ENCODE measurements at regions not wholly inside any gene's neighbourhood (a gene's known extent, or its start where the extent isn't known, plus 50 kb on each side); places are given as distances from the start of the nearest gene placed in this dataset.
"Not testable (repeated sequence)": the region's sequence is repeated elsewhere in the genome, so short reads cannot be mapped to it uniquely, and the experiment has no call there.

GRCh38 chr9:19927560-19927959, 138.7 kb upstream of the SLC24A2 start:
- no peak overlapping the region for H3K27ac Mint-ChIP-seq
- peaks cover 25% of the 10 kb centered on the region for H3K4me1 Mint-ChIP-seq

GRCh38 chr9:19926774-19927173, 137.9 kb upstream of the SLC24A2 start:
- Mint-ChIP-seq H3K4me1 (peaks cover 25% of the 10 kb centered on the region), H3K27me3 (peaks cover 10% of the 10 kb centered on the region), H3K9me3 (no peaks in the 10 kb centered on the region), H3K4me3 (no peak overlapping the region), H3K27ac (no peak overlapping the region), H3K36me3 (ENCODE audit: low read depth) (no peaks in the 10 kb centered on the region)
- peak; percentile 54 for DNase-seq
- intact Hi-C loops (cut with micrococcal nuclease) = loop anchor here (1.0 to 10.0 kb wide), 14 partner anchors 50 to 1185 kb away; no protein-coding TSS in a partner anchor

More at GRCh38 chr9:19927560-19927959, 138.7 kb upstream of the SLC24A2 start:
- Mint-ChIP-seq H3K4me3 (no peak overlapping the region), H3K9me3 (no peaks in the 10 kb centered on the region), H3K27me3 (peaks cover 7% of the 10 kb centered on the region), H3K36me3 (ENCODE audit: low read depth) (no peaks in the 10 kb centered on the region)
- DNase-seq = peak; percentile 55
- intact Hi-C loops (cut with micrococcal nuclease) = loop anchor here (2.0 to 10.0 kb wide), 6 partner anchors 393 to 1000 kb away; no protein-coding TSS in a partner anchor

GRCh38 chr9:19925674-19926503, 137.1 kb upstream of the SLC24A2 start:
- Mint-ChIP-seq H3K27ac (peak overlapping the region; percentile 58), H3K4me3 (peak overlapping the region; percentile 75), H3K36me3 (ENCODE audit: low read depth) (no peaks in the 10 kb centered on the region), H3K9me3 (no peaks in the 10 kb centered on the region), H3K4me1 (peaks cover 25% of the 10 kb centered on the region), H3K27me3 (peaks cover 10% of the 10 kb centered on the region)
- peak; percentile 95 for DNase-seq
- intact Hi-C loops (cut with micrococcal nuclease) = loop anchor here (1.0 to 10.0 kb wide), 14 partner anchors 50 to 1185 kb away; no protein-coding TSS in a partner anchor

GRCh38 chr9:19924080-19924479, 135.2 kb upstream of the SLC24A2 start:
- H3K27me3 Mint-ChIP-seq = peaks cover 16% of the 10 kb centered on the region

GRCh38 chr9:19922476-19923118, 133.8 kb upstream of the SLC24A2 start:
- H3K36me3 Mint-ChIP-seq (ENCODE audit: low read depth) = no peaks in the 10 kb centered on the region
- peaks cover 24% of the 10 kb centered on the region for H3K27me3 Mint-ChIP-seq
- no peak overlapping the region for H3K27ac Mint-ChIP-seq
- DNase-seq = peak; percentile 49
- peaks cover 19% of the 10 kb centered on the region for H3K4me1 Mint-ChIP-seq
- no peak overlapping the region for H3K4me3 Mint-ChIP-seq
- intact Hi-C loops (cut with micrococcal nuclease) = loop anchor here (10.0 kb wide), 2 partner anchors 428 to 582 kb away; no protein-coding TSS in a partner anchor
- no peaks in the 10 kb centered on the region for H3K9me3 Mint-ChIP-seq

More at GRCh38 chr9:19924080-19924479, 135.2 kb upstream of the SLC24A2 start:
- DNase-seq = no peak
- peaks cover 24% of the 10 kb centered on the region for H3K4me1 Mint-ChIP-seq
- H3K27ac Mint-ChIP-seq = no peak overlapping the region
- intact Hi-C loops (cut with micrococcal nuclease) = loop anchor here (10.0 kb wide), 2 partner anchors 429 to 581 kb away; no protein-coding TSS in a partner anchor
- H3K4me3 Mint-ChIP-seq = no peak overlapping the region
- H3K36me3 Mint-ChIP-seq (ENCODE audit: low read depth) = no peaks in the 10 kb centered on the region
- no peaks in the 10 kb centered on the region for H3K9me3 Mint-ChIP-seq

- Mint-ChIP-seq H3K4me3 (no peak overlapping the region), H3K36me3 (ENCODE audit: low read depth) (no peaks in the 10 kb centered on the region), H3K4me1 (peaks cover 6% of the 10 kb centered on the region), H3K27me3 (peaks cover 24% of the 10 kb centered on the region), H3K9me3 (no peaks in the 10 kb centered on the region), H3K27ac (no peak overlapping the region)
- peak; percentile 31 for DNase-seq
- intact Hi-C loops (cut with micrococcal nuclease) = loop anchor here (10.0 kb wide), 2 partner anchors 426 to 584 kb away; no protein-coding TSS in a partner anchor
Observed at GRCh38 chr9:19920401-19920800, 131.6 kb upstream of the SLC24A2 start.

- peaks cover 18% of the 10 kb centered on the region for H3K27me3 Mint-ChIP-seq
- H3K9me3 Mint-ChIP-seq = no peaks in the 10 kb centered on the region
- H3K27ac Mint-ChIP-seq = no peak overlapping the region
- H3K4me1 Mint-ChIP-seq = no peaks in the 10 kb centered on the region
- no peaks in the 10 kb centered on the region for H3K36me3 Mint-ChIP-seq (ENCODE audit: low read depth)
- H3K4me3 Mint-ChIP-seq = no peak overlapping the region
- intact Hi-C loops (cut with micrococcal nuclease) = no loop called here
- peak; percentile 51 for DNase-seq
Observed at GRCh38 chr9:19918630-19919029, 129.8 kb upstream of the SLC24A2 start.

- intact Hi-C loops (cut with micrococcal nuclease) = no loop called here
- H3K27ac Mint-ChIP-seq = no peak overlapping the region
- H3K9me3 Mint-ChIP-seq = no peaks in the 10 kb centered on the region
- peak; percentile 11 for DNase-seq
- no peak overlapping the region for H3K4me3 Mint-ChIP-seq
- H3K4me1 Mint-ChIP-seq = no peaks in the 10 kb centered on the region
- peaks cover 8% of the 10 kb centered on the region for H3K27me3 Mint-ChIP-seq
- no peaks in the 10 kb centered on the region for H3K36me3 Mint-ChIP-seq (ENCODE audit: low read depth)
Observed at GRCh38 chr9:19914044-19914443, 125.2 kb upstream of the SLC24A2 start.

- H3K36me3 Mint-ChIP-seq (ENCODE audit: low read depth) = no peaks in the 10 kb centered on the region
- no peak overlapping the region for H3K4me3 Mint-ChIP-seq
- H3K27ac Mint-ChIP-seq = no peak overlapping the region
- no peaks in the 10 kb centered on the region for H3K9me3 Mint-ChIP-seq
- no peaks in the 10 kb centered on the region for H3K27me3 Mint-ChIP-seq
- intact Hi-C loops (cut with micrococcal nuclease) = no loop called here
- H3K4me1 Mint-ChIP-seq = no peaks in the 10 kb centered on the region
- DNase-seq = no peak
Observed at GRCh38 chr9:19913151-19913550, 124.3 kb upstream of the SLC24A2 start.

- Mint-ChIP-seq H3K4me1 (peaks cover 4% of the 10 kb centered on the region), H3K9me3 (peaks cover 10% of the 10 kb centered on the region), H3K27me3 (peaks cover 10% of the 10 kb centered on the region), H3K27ac (no peak overlapping the region), H3K36me3 (ENCODE audit: low read depth) (no peaks in the 10 kb centered on the region), H3K4me3 (no peak overlapping the region)
- no peak for DNase-seq
- intact Hi-C loops (cut with micrococcal nuclease) = no loop called here
Observed at GRCh38 chr9:19903076-19903475, 114.2 kb upstream of the SLC24A2 start.

GRCh38 chr9:19901586-19901985, 112.7 kb upstream of the SLC24A2 start:
- intact Hi-C loops (cut with micrococcal nuclease) = no loop called here
- Mint-ChIP-seq H3K27me3 (peaks cover 4% of the 10 kb centered on the region), H3K27ac (no peak overlapping the region)

GRCh38 chr9:19896161-19896560, 107.3 kb upstream of the SLC24A2 start:
- intact Hi-C loops (cut with micrococcal nuclease) = no loop called here
- DNase-seq = no peak
- Mint-ChIP-seq H3K9me3 (peaks cover 6% of the 10 kb centered on the region), H3K27ac (no peak overlapping the region), H3K27me3 (peaks cover 5% of the 10 kb centered on the region), H3K4me3 (no peak overlapping the region), H3K36me3 (ENCODE audit: low read depth) (no peaks in the 10 kb centered on the region), H3K4me1 (no peaks in the 10 kb centered on the region)

More at GRCh38 chr9:19901586-19901985, 112.7 kb upstream of the SLC24A2 start:
- no peak for DNase-seq
- Mint-ChIP-seq H3K9me3 (peaks cover 10% of the 10 kb centered on the region), H3K36me3 (ENCODE audit: low read depth) (no peaks in the 10 kb centered on the region), H3K4me3 (no peak overlapping the region), H3K4me1 (peaks cover 4% of the 10 kb centered on the region)

- H3K4me3 Mint-ChIP-seq; H3K36me3 Mint-ChIP-seq (ENCODE audit: low read depth); H3K4me1 Mint-ChIP-seq; H3K27me3 Mint-ChIP-seq; H3K9me3 Mint-ChIP-seq; intact Hi-C loops (cut with micrococcal nuclease); H3K27ac Mint-ChIP-seq: not testable (repeated sequence)
- DNase-seq = peak; percentile 23
Observed at GRCh38 chr9:19895578-19895977, 106.7 kb upstream of the SLC24A2 start.

GRCh38 chr9:19895006-19895405, 106.2 kb upstream of the SLC24A2 start:
- Mint-ChIP-seq H3K36me3 (ENCODE audit: low read depth) (no peaks in the 10 kb centered on the region), H3K4me3 (no peak overlapping the region), H3K4me1 (no peaks in the 10 kb centered on the region), H3K27me3 (peaks cover 5% of the 10 kb centered on the region), H3K9me3 (peaks cover 6% of the 10 kb centered on the region), H3K27ac (no peak overlapping the region)
- intact Hi-C loops (cut with micrococcal nuclease) = no loop called here
- DNase-seq = peak; percentile 17
